ENCODE measurements at regions not wholly inside any gene's neighbourhood (a gene's known extent, or its start where the extent isn't known, plus 50 kb on each side); places are given as distances from the start of the nearest gene placed in this dataset.

DNA sequence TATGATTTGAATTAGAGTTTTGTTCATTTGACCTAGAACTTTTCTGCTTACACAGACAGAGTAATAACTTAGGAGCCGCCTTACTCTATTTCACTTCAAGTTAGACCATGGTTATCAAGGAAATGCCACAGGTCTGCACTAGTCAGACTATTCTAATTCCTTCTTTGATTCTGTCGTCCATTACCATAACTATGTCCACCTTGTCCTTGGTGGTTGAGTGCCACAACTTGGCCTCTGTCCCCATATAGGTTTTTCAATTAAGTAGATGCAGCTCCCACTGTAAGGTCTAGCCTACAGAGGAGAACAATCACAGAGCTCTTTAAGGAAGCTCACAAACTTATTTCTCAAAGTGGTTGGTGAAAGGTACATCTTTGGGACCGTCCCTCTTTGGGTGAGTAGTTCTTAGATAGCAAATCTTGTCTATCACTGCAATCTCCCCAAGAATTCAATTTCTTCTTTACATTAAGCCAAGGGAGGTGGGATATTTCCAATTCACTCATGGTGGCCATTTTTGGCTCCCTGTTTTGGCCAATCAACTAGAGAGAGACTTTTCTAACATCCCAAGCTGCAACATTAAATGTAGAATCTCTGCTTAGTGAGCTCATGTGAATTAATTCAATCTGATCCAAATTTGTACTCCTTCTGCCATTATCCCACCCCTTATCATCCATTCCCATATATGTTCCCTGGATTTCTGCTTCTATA, 434.6 kb downstream of the ADAMTS20 start:
- no peak for DNase-seq (ENCODE audit: low spot score)

GRCh38 chr12:43115441-43116160, 436.4 kb downstream of the ADAMTS20 start:
- no peak for DNase-seq (ENCODE audit: low spot score)

GRCh38 chr12:43114316-43114715, 437.7 kb downstream of the ADAMTS20 start:
- DNase-seq (ENCODE audit: low spot score): no peak

DNA sequence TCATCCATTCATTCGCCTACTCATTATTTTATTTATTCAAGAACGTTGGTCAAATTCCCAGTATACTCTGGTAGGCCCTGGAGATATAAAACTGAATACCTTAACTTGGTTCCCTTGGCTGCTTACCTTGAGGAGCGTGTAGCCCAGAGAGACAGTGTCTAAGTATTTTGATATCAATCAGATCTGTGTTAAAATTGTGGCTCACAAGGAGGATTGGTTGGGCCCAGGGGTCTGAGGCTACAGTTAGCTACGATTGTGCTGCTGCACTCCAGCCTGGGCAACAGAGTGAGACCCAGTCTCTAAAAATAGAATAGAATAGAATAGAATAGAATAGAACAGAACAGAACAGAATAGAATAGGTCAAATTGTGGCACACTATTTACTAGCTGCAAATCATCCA, 438.4 kb downstream of the ADAMTS20 start:
- DNase-seq (ENCODE audit: low spot score): no peak

- no peak for DNase-seq (ENCODE audit: low spot score)
These were observed 438.9 kb downstream of the ADAMTS20 start for GRCh38 chr12:43113135-43113534.

GRCh38 chr12:43112101-43112920, 439.7 kb downstream of the ADAMTS20 start:
- DNase-seq (ENCODE audit: low spot score): no peak

DNA sequence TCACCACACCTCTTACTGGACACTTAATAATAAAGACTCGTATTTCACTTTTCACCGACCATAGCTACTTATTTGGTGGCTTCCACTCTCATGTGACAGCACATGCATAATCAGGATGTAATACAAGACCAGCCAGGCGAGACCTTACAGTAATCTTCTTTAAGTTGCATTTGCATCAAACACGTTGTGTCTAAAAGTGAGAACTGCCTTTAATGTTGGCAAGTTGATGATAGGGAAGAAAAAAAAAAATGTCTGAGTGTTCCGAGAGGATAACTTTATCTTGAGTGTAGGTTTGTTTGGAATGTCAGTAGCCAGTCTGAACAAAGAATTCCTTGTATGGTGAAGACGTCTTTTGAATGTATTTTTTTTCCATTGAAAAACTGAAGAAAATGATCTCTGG, 440.4 kb downstream of the ADAMTS20 start:
- no peak for DNase-seq (ENCODE audit: low spot score)

DNA sequence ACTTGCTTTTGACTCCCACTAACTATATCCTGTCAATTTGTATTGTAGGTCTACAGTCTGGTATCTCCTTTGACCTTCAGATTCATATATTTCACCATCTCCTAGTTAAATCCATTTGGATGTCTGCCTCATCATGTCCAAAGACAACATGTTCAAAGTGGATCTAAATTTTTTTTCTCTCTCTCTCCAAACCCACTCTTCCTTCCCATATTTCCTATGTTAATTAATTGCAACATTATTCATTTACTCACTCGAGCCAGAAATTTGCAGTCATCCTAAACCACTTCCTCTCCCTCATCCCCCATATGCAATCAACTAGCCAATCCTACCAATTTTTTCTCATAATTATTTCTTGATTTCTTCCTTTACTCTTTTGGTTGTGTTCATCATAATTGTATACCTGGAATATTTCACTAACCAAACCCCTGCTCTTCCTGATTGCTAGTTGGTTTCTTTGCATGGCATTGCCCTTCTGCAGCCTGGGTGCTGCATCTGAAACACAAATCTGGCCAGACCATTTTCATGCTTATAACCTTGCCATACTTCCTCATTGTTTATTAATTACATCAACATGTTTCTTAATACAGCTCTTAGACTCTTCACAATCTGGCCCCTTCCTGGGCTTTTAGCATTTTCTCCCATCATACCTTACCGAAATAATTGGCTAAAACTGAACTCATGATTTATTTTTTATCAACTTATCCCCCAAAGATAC, 442.2 kb downstream of the ADAMTS20 start:
- no peak for DNase-seq (ENCODE audit: low spot score)

DNA sequence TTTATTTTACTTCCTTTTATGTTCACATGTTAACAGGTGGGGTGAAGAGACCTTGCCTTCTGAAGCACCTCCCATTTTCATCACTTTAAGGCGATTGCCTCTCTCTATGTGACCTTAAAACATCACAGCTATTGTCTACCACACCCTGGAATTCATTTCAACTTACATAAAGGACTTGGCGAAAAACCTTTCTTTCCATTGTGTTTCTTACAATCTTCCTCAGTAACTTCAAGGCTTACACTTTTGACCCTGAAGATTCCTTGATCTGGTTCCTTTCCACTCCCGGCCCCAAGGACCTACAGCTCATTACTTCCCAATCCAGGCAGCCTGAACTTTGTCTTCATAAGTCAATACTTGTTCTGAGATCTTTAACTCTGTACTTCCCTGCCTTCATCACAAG, 443.3 kb downstream of the ADAMTS20 start:
- DNase-seq (ENCODE audit: low spot score): no peak

GRCh38 chr12:43107026-43107775, 444.8 kb downstream of the ADAMTS20 start:
- DNase-seq (ENCODE audit: low spot score): no peak

- no peak for DNase-seq (ENCODE audit: low spot score)
These were observed 445.6 kb downstream of the ADAMTS20 start for GRCh38 chr12:43106355-43106754.

- no peak for DNase-seq (ENCODE audit: low spot score)
These were observed 446.5 kb downstream of the ADAMTS20 start for GRCh38 chr12:43105426-43105981.

DNA sequence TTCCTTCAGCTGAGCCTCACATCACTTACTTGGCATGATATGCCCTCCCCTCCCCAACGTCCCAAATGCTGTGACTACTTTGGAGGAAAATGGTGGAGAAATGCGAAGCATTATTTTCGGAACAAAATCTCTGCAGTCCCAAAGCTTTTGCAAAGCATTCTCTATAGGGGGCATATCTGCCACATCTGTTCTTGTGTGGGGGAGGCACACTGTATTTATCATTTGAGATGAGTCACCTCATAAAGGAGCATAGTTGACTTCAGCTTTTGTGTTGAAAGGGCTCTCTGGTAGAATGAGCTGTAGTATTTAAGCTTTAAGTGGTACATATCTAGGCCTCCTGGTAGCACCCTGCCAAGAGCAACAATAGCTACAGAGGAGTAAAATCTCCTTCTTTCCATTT, 447.5 kb downstream of the ADAMTS20 start:
- DNase-seq (ENCODE audit: low spot score): no peak

DNA sequence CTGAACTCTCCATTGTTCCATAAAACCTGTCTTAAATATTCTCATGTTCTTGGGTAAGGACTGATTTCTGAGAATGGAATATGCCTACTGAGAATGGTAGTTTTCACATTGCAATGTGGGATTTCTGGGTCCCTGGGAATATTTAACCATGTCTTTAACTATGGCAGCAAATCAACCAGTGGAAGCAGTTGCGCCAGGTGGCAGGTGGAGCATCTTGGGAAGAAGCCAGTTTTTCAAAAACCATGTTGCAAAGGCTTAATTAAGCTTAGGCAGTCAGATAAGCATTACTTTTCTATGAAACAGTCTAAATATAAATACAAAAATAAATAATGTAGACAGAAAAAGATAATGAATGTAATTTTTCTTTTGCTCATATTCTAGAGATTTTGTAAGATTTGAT, 448.1 kb downstream of the ADAMTS20 start:
- no peak for DNase-seq (ENCODE audit: low spot score)

DNA sequence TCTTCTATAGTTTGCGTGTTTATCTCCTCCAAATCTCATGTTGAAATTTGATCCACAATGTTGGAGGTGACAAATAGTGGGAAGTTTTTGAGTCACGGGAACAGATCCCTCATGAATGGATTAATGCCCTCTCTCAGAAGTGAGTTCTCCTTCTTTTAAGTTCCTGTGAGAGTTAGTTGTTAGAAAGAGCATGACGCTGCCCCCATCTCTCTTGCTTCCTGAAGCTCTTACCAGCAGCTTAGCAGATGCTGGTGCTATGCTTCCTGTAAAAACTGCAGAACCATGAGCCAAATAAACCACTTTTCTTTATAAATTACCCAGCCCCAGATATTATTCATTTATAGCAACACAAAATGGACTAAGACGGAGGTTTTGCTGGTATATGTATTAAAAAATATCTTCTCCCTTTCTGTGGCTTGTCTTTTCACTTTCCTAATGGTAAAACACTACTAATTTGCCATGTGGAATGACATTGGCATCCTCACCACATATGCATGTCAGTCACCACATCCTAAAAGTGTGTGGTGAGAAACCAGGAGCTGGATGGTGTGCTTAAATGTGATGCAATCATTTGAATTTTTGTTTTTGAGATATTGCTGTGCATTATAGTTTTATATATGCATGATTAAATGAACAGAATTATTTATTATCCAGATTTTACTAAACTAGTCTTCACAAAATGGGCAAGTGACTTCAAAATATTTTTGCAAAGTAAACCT, 449.3 kb downstream of the ADAMTS20 start:
- no peak for DNase-seq (ENCODE audit: low spot score)

DNA sequence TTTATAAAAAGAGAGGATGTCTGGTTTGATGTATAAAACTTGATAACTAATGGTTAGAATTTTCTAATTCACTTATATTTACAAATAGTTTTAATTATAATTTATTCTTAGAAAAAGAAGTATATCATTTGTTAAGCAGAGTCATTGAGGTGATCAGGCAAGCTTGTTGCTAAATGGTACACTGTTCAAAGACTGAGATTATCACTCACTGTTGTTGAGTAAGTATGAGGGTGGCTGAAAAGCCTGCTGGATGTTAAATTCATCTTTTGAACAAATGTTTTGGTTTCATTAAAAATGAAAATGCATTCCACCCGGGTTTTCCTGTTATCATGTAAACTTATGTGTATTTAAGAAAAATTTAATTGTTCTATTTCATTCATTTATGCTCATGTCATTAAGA, 451.8 kb downstream of the ADAMTS20 start:
- no peak for DNase-seq (ENCODE audit: low spot score)

- no peak for DNase-seq (ENCODE audit: low spot score)
These were observed 452.3 kb downstream of the ADAMTS20 start for GRCh38 chr12:43099691-43100163.

- no peak for DNase-seq (ENCODE audit: low spot score)
These were observed 453.0 kb downstream of the ADAMTS20 start for GRCh38 chr12:43098766-43099550.

- DNase-seq (ENCODE audit: low spot score): no peak
These were observed 453.9 kb downstream of the ADAMTS20 start for GRCh38 chr12:43098071-43098470.

Measured in ureter (tissue), 1 donor.